ENCODE measurements at regions not wholly inside any gene's neighbourhood (a gene's known extent, or its start where the extent isn't known, plus 50 kb on each side); places are given as distances from the start of the nearest gene placed in this dataset.
A peak's percentile ranks its signal among the peaks of the same experiment; 100 is the strongest.
"Not testable (repeated sequence)": the region's sequence is repeated elsewhere in the genome, so short reads cannot be mapped to it uniquely, and the experiment has no call there.

- no peak for ATAC-seq
These were observed 85.0 kb downstream of the HMHB1 start for GRCh38 chr5:143896966-143897365.

GRCh38 chr5:143898381-143898780 lies 86.4 kb downstream of the HMHB1 start:
- no peak for ATAC-seq
- DNase-seq (ENCODE audit: low spot score) = no peak
- intact Hi-C loops (cut with DNase I) = no loop called here

More at GRCh38 chr5:143896966-143897365, 85.0 kb downstream of the HMHB1 start:
- intact Hi-C loops (cut with DNase I) = no loop called here
- DNase-seq (ENCODE audit: low spot score) = no peak

- ATAC-seq (no peak), DNase-seq (ENCODE audit: low spot score) (no peak)
- intact Hi-C loops (cut with DNase I) = no loop called here
These were observed 87.1 kb downstream of the HMHB1 start for GRCh38 chr5:143898916-143899591.

GRCh38 chr5:143908959-143909358 lies 97.0 kb downstream of the HMHB1 start:
- DNase-seq (ENCODE audit: low spot score) (no peak), ATAC-seq (no peak)
- intact Hi-C loops (cut with DNase I) = no loop called here

DNA sequence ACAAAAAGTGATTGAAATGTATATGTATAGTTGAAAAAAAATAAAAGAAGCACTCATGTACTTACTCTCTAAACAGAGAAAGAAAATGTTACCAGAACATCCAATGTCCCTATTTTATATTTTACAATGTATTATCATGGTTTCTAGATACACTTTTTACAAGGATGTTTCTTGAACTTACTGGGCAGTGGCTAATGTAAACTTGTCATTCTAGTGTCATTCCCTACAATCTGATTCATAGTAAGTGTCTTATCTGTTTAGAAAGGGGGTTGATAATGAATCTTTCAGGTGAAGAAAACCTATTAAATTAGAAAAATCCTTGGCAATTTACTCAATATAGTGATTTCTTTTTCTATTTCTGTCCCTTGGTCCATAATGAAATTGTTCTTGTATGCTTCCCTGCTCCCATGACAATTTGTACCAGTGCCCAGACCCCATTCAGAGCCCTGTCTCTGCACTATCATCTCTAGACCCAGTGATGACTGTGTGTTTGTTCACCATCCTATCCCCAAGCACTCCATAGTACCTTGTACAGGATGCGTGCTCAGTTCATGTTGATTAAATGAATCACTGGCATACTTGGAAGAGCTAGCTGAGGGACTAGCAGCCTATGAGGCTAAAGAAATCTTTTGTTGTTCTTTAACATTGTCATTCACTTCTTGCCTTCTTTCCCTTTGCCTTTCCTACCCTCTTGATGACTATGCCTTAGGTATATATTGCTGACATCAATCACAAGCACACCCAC lies 101.2 kb downstream of the HMHB1 start:
- ATAC-seq = no peak
- intact Hi-C loops (cut with DNase I) = no loop called here
- no peak for DNase-seq (ENCODE audit: low spot score)

DNA sequence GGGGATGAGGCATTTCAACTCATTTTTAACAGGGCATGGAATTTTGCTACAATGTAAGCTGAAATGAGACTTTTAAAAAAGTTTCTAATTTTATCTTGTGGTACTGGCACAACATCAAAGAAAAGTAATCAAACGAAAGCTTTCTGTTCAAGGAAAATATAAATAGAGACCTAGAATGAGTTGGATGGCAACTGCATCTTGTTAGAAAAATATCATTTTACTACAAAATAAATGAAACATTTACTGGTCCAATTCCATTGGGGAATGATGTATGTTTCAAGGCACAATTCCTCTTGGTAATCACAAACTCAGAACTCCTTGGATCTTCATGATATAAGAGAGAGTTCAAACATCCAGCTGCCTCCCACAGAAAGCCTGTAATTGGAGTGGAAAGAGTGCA lies 102.8 kb downstream of the HMHB1 start:
- no peak for DNase-seq (ENCODE audit: low spot score)
- intact Hi-C loops (cut with DNase I) = no loop called here
- no peak for ATAC-seq

DNA sequence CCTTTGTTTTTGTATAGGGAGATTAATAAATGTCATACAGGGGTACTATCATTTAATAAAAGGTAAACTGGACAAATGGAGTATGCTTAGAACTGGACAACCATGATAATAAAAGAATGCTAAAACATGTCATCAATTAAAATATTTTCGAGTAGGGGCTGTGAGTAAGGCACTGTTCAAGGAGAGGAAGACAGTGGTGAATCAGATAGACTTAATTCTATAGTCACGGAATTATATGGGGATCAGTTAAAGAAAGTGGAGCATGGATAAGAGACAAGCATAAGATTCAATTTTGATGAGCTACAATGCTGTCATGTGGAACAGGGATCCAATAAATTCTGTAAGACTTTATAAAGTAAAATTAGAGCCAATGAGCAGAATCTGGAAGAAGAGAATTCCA lies 104.5 kb downstream of the HMHB1 start:
- DNase-seq (ENCODE audit: low spot score) (no peak), ATAC-seq (no peak)
- intact Hi-C loops (cut with DNase I) = no loop called here

GRCh38 chr5:143918961-143919360 lies 107.0 kb downstream of the HMHB1 start:
- ATAC-seq (no peak), DNase-seq (ENCODE audit: low spot score) (no peak)
- intact Hi-C loops (cut with DNase I) = no loop called here

DNA sequence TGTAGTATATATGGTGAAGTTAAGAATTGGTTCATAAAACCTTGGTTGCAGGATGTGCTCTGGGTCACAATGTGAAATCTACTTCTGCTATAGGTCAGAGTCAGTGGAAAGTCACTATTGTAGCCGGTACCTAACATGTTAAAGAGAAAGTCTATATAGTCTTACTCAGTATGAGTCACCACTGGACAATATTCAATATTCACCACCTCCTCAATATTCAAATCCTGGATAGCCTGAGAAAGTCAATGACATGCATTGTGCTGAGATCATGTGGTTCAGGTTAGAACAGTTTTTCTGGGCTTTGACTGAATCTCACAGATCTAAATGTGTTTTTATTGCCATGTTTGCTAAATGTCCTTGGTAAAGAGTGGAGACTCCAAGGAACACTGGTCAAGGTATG lies 108.8 kb downstream of the HMHB1 start:
- intact Hi-C loops (cut with DNase I) = no loop called here
- ATAC-seq (no peak), DNase-seq (ENCODE audit: low spot score) (no peak)

DNA sequence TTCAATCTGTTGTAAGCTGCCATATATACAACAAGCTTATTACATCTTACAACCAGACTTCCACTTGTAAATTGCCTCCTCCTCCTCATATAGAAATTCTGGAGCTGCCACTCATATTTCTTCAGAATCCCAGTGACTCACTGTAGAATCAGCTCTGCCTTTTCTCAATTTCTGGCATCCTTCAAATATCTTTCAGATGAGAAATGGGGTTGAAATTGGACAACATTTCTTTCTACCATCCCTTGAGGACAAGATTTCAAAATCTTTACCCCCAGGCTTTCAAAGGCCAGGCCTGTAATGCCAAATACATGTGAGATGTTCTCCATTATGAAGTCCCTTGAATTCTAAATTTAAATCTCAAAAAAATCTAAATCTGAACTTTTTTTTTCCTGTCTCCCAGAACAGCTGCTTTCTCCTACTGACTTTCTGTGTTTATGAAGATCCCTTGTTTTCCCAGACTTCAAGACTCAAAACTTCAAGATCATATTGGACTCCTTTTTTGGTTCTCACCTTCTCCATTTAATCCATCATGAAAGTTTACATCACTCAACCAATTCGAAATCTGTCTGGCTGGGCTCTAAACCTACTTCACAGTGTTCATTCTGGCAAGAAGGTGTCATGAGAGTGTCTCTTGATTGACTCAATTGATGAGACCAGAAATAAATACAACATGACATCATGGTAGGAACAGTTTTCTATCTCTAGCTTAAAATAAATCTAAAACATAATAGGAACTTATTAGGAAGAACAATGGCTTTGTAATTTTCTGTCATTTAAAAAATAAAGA lies 109.8 kb downstream of the HMHB1 start:
- DNase-seq (ENCODE audit: low spot score) (no peak), ATAC-seq (peak; percentile 92)

GRCh38 chr5:143922718-143923117 lies 110.8 kb downstream of the HMHB1 start:
- no peak for DNase-seq (ENCODE audit: low spot score)
- peak; percentile 86 for ATAC-seq
- intact Hi-C loops (cut with DNase I) = no loop called here

More for the DNA sequence above, 109.8 kb downstream of the HMHB1 start:
- intact Hi-C loops (cut with DNase I) = no loop called here

- ATAC-seq (no peak), DNase-seq (ENCODE audit: low spot score) (no peak)
- intact Hi-C loops (cut with DNase I) = no loop called here
These were observed 111.8 kb downstream of the HMHB1 start for GRCh38 chr5:143923634-143924266.

DNA sequence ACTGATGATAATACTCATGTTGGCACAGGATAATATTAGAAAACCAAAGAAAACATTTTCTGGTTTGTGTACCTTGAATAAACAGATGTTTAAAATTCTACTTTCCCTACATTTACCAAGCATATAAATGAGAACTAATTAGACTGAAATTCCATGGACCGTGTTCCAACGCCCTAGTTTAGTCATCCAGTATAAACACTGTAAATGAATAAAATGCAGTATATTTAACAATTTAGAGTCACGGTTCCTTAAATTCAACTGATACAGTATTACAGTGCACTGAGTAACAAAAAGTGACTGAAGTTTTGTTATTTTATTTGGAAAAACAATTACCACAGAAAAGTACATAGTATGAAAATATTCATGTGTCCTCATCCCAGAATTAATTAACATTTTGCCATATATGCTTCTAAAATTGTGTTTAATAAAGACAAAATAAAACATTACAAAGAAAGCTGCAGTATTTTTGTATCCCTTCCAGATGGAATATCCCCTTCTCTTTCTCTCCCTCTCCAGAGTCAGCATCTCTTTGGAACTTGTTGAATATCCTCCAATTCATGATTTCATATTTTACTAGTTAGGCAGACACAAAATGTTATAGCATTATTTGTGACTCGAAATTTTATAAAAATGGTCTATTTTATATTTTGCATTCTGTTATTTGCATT lies 112.5 kb downstream of the HMHB1 start:
- DNase-seq (ENCODE audit: low spot score) (no peak), ATAC-seq (no peak)
- intact Hi-C loops (cut with DNase I) = no loop called here

GRCh38 chr5:143924979-143925325 lies 113.0 kb downstream of the HMHB1 start:
- ATAC-seq; DNase-seq (ENCODE audit: low spot score); intact Hi-C loops (cut with DNase I): not testable (repeated sequence)

- intact Hi-C loops (cut with DNase I) = no loop called here
- ATAC-seq (no peak), DNase-seq (ENCODE audit: low spot score) (no peak)
These were observed 117.5 kb downstream of the HMHB1 start for GRCh38 chr5:143929486-143929885.

DNA sequence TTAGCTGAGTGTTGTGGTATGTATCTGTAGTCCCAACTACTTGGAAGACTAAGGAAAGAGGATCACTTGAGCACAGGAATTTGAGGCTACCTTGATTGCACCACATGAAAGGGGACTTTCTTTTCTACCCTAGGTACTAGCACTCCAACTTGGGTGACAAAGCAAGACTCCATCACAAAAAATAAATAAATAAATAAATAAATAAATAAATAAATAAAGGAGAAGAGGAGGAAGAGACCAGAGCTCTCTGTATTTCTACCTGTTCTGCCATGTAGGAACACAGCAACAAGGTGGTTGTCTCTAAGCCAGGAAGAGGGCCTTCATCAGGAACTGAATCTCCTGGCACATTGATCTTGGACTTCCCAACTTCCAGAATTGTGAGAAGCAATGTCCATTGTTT lies 118.6 kb downstream of the HMHB1 start:
- ATAC-seq (no peak), DNase-seq (ENCODE audit: low spot score) (no peak)
- intact Hi-C loops (cut with DNase I) = no loop called here

DNA sequence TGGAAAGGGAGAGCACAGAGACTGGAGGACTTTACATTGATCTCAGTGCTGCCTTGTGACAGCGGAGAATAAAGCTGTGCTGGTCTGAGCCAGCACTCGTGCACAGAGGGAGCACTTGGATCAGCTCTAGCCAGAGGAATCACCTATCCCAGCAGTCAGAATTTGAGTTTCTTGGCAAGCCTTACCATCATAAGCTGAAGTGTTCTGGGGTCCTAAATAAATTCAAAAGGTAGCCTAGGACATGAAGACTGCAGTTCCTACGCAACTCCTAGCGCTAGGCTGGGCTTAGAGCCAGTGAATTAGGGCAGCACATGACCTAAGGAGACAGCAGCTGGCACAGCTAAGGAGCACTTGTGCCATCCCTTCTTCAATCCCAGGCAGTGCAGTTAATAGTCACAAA lies 119.5 kb downstream of the HMHB1 start:
- intact Hi-C loops (cut with DNase I) = no loop called here
- DNase-seq (ENCODE audit: low spot score) (no peak), ATAC-seq (no peak)

DNA sequence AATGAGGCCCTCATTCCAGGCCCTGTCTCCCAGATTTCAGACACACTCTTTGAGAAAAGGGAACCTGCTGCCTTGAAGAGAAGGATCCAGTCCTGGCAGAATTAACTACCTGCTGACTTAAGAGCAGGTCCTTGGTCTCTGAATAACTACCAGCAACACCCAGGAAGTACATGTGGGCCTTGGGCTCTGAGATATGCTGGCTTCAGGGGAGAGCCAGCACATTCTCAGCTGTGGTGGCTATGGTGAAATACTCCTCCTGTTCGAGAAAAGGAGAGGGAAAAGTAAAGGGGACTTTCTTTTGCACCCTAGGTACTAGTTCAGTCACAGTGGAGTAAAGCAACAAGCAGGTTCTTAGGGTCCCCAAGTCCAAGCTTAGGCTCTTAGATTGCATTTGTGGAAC lies 120.0 kb downstream of the HMHB1 start:
- DNase-seq (ENCODE audit: low spot score) (no peak), ATAC-seq (no peak)
- intact Hi-C loops (cut with DNase I) = no loop called here

GRCh38 chr5:143932584-143932983 lies 120.6 kb downstream of the HMHB1 start:
- DNase-seq (ENCODE audit: low spot score) = no peak
- intact Hi-C loops (cut with DNase I) = no loop called here
- ATAC-seq = no peak
